GM23338 (cell line): ENCODE measurements at regions not wholly inside any gene's neighbourhood (a gene's known extent, or its start where the extent isn't known, plus 50 kb on each side); places are given as distances from the start of the nearest gene placed in this dataset.

Source experiments
- CREB1 ChIP-seq: fragments of 250-450 bp; sonication (Bioruptor Pico); IDR thresholded peaks from 2 replicates; pipeline ENCODE4 v1.5.0; 2020; ENCODE audit warnings: low read depth, mild to moderate bottlenecking, moderate library complexity
- CTCF ChIP-seq, 2 experiments: fragments of 200-600 bp in 1 of 2; sonication (generic) in 1 of 2; conservative IDR thresholded peaks; 2 replicates each; pipeline versions ENCODE4 v1.5.1 to v1.6.1; 2016 to 2017; ENCODE audit warnings: antibody characterized with exemption in 2 of 2, low read depth in 2 of 2, mild to moderate bottlenecking in 2 of 2, moderate library complexity in 1 of 2
- EZH2 ChIP-seq: fragments of 200-600 bp; sonication (generic); IDR thresholded peaks from one replicate; pipeline ENCODE4 v1.8.0; 2017; ENCODE audit warnings: antibody characterized with exemption, mild to moderate bottlenecking, low read depth; ENCODE audit not compliant: unreplicated experiment
- EZH2phosphoT487 ChIP-seq: fragments of 200-600 bp; sonication (generic); IDR thresholded peaks from one replicate; pipeline ENCODE4 v1.8.1; 2018; ENCODE audit warnings: antibody characterized with exemption; ENCODE audit not compliant: unreplicated experiment
- JUNB ChIP-seq: IDR thresholded peaks from one replicate; pipeline ENCODE4 v1.6.1; 2016; ENCODE audit warnings: antibody characterized with exemption; ENCODE audit not compliant: unreplicated experiment
- NANOG ChIP-seq: IDR thresholded peaks from 2 replicates; pipeline ENCODE4 v1.6.1; 2016; ENCODE audit warnings: antibody characterized with exemption, borderline replicate concordance
- POLR2AphosphoS5 ChIP-seq: IDR thresholded peaks from 2 replicates; pipeline ENCODE4 v1.6.1; 2016; ENCODE audit warnings: antibody characterized with exemption, low read depth
- ZNF114 ChIP-seq: fragments of 250-450 bp; sonication (Bioruptor Pico); IDR thresholded peaks from 2 replicates; pipeline ENCODE4 v1.5.0; 2020; ENCODE audit warnings: mild to moderate bottlenecking, moderate library complexity
- TF ChIP-seq, protein P1 (sequence below): IDR thresholded peaks from one replicate; pipeline ENCODE4 v1.6.1; 2018; ENCODE audit warnings: antibody characterized with exemption; ENCODE audit not compliant: unreplicated experiment

DNA sequence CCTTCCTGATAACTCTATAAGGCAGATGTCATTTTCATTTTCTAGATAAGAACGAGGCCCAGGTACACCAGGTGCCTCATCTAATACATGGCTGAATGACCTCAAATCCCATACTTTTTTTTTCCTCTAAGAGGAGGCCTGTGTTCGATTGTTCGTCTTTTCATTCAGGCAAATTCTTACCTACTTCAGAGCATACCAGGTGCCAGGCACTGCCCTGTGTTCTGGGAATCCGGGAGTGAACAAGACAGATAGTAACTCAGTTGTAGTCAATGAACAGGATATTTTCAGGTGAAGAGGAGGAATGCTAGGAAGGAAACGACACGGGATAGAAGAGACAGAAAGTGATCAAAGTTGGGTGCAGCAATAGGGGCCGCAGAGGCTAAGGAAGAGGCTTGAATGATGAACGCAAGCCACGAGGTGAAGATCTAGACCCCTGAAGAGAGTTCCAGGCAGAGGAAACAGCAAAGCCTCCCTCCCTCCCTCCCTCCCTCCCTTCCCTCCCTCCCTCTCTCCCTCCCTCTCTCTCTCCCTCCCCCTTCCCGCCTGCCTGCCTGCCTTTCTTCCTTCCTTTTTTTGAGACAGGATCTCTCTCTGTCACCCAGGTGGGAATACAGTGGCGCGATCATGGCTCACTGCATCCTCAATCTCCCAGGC is 150.1 kb upstream of the ZNF217 start:
- no peak for TF ChIP-seq CTCF (conservative IDR thresholded peaks at IDR 0.05; ENCODE audit: low read depth in 2 of 2)
- TF ChIP-seq EZH2phosphoT487 = no peak
- TF ChIP-seq, protein P1, sequence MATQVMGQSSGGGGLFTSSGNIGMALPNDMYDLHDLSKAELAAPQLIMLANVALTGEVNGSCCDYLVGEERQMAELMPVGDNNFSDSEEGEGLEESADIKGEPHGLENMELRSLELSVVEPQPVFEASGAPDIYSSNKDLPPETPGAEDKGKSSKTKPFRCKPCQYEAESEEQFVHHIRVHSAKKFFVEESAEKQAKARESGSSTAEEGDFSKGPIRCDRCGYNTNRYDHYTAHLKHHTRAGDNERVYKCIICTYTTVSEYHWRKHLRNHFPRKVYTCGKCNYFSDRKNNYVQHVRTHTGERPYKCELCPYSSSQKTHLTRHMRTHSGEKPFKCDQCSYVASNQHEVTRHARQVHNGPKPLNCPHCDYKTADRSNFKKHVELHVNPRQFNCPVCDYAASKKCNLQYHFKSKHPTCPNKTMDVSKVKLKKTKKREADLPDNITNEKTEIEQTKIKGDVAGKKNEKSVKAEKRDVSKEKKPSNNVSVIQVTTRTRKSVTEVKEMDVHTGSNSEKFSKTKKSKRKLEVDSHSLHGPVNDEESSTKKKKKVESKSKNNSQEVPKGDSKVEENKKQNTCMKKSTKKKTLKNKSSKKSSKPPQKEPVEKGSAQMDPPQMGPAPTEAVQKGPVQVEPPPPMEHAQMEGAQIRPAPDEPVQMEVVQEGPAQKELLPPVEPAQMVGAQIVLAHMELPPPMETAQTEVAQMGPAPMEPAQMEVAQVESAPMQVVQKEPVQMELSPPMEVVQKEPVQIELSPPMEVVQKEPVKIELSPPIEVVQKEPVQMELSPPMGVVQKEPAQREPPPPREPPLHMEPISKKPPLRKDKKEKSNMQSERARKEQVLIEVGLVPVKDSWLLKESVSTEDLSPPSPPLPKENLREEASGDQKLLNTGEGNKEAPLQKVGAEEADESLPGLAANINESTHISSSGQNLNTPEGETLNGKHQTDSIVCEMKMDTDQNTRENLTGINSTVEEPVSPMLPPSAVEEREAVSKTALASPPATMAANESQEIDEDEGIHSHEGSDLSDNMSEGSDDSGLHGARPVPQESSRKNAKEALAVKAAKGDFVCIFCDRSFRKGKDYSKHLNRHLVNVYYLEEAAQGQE = no peak
- no peak for TF ChIP-seq CREB1 (CRISPR knock-in tag)
- no peak for TF ChIP-seq POLR2AphosphoS5
- no peak for TF ChIP-seq EZH2
- no peak for TF ChIP-seq ZNF114 (CRISPR knock-in tag)
- TF ChIP-seq NANOG = no peak
- no peak for TF ChIP-seq JUNB
